Calu3 (cell line): ENCODE measurements at regions not wholly inside any gene's neighbourhood (a gene's known extent, or its start where the extent isn't known, plus 50 kb on each side); places are given as distances from the start of the nearest gene placed in this dataset.
A peak's percentile ranks its signal among the peaks of the same experiment; 100 is the strongest.

Experiments
- BruUV-seq: library from RNA; stranded (reverse); fragments of 400-500 nt; replicated peaks from 2 replicates; lab custom pipeline; 2021; lab: Mats Ljungman, UMichigan
- CTCF ChIA-PET: fragments of 300-600 bp; sonication (Branson Sonifier 250); formaldehyde crosslinking; loops from one replicate; lab custom pipeline; 2022; ENCODE audit warnings: antibody characterized with exemption; lab: Charles Lee
- DNase-seq: peaks from one replicate; pipeline ENCODE4 v3.0.0; 2022
- H3K27ac Mint-ChIP-seq: one replicate; pipeline ENCODE4 v1.8.0; 2022; ENCODE audit warnings: mixed read lengths; ENCODE audit not compliant: unreplicated experiment
- H3K27me3 Mint-ChIP-seq: one replicate; pipeline ENCODE4 v1.8.0; 2022; ENCODE audit warnings: mixed read lengths; ENCODE audit not compliant: unreplicated experiment
- H3K36me3 Mint-ChIP-seq: one replicate; pipeline ENCODE4 v1.8.0; 2022; ENCODE audit warnings: mild to moderate bottlenecking, moderate library complexity, mixed read lengths; ENCODE audit not compliant: insufficient read depth, unreplicated experiment
- H3K4me1 Mint-ChIP-seq: one replicate; pipeline ENCODE4 v1.8.0; 2022; ENCODE audit warnings: mild to moderate bottlenecking, low read depth, mixed read lengths; ENCODE audit not compliant: unreplicated experiment
- H3K4me3 Mint-ChIP-seq: one replicate; pipeline ENCODE4 v1.8.0; 2022; ENCODE audit warnings: mild to moderate bottlenecking, low read depth, moderate library complexity, mixed read lengths; ENCODE audit not compliant: unreplicated experiment
- H3K9me3 Mint-ChIP-seq: one replicate; pipeline ENCODE4 v1.8.0; 2022; ENCODE audit warnings: low read depth, mixed read lengths; ENCODE audit not compliant: unreplicated experiment
- CTCF ChIP-seq: fragments of 200-600 bp; IDR thresholded peaks from one replicate; pipeline ENCODE4 v1.8.0; 2022; ENCODE audit warnings: antibody characterized with exemption; ENCODE audit not compliant: unreplicated experiment
- intact Hi-C: fragments of 100-400 bp; cut with micrococcal nuclease; formaldehyde crosslinking; loops from one replicate; pipeline ENCODE4 v1.10.0; 2022; ENCODE audit not compliant: unreplicated experiment

GRCh38 chr18:40878371-40878770 lies 1076.7 kb upstream of the PIK3C3 start:
- Mint-ChIP-seq H3K4me1 (no peaks in the 10 kb centered on the region), H3K27ac (no peak overlapping the region), H3K4me3 (no peak overlapping the region), H3K9me3 (peaks cover 6% of the 10 kb centered on the region), H3K27me3 (no peaks in the 10 kb centered on the region), H3K36me3 (no peaks in the 10 kb centered on the region)
- intact Hi-C loops: no loop called here
- DNase-seq: no peak
- TF ChIP-seq CTCF: no peak
- CTCF ChIA-PET: no interaction called here
- BruUV-seq: no TSS peak

GRCh38 chr18:40877096-40877495 lies 1077.9 kb upstream of the PIK3C3 start:
- no peaks in the 10 kb centered on the region for H3K4me1 Mint-ChIP-seq
- H3K4me3 Mint-ChIP-seq: no peak overlapping the region
- no peak for TF ChIP-seq CTCF
- H3K9me3 Mint-ChIP-seq: peaks cover 3% of the 10 kb centered on the region
- no peak for DNase-seq
- no peaks in the 10 kb centered on the region for H3K27me3 Mint-ChIP-seq
- intact Hi-C loops: no loop called here
- H3K27ac Mint-ChIP-seq: no peak overlapping the region
- BruUV-seq: no TSS peak
- CTCF ChIA-PET: no interaction called here
- H3K36me3 Mint-ChIP-seq: no peaks in the 10 kb centered on the region

- Mint-ChIP-seq H3K27me3 (no peaks in the 10 kb centered on the region), H3K9me3 (peaks cover 7% of the 10 kb centered on the region), H3K4me3 (no peak overlapping the region), H3K27ac (peak overlapping the region; percentile 42), H3K4me1 (no peaks in the 10 kb centered on the region), H3K36me3 (no peaks in the 10 kb centered on the region)
- no peak for TF ChIP-seq CTCF
- CTCF ChIA-PET: no interaction called here
- no peak for DNase-seq
- intact Hi-C loops: no loop called here
- BruUV-seq: no TSS peak
Observed at GRCh38 chr18:40875101-40875615, 1079.9 kb upstream of the PIK3C3 start.

- Mint-ChIP-seq H3K4me1 (no peaks in the 10 kb centered on the region), H3K27me3 (no peaks in the 10 kb centered on the region), H3K4me3 (no peak overlapping the region), H3K9me3 (peaks cover 9% of the 10 kb centered on the region), H3K36me3 (no peaks in the 10 kb centered on the region), H3K27ac (peak overlapping the region; percentile 42)
- no peak for TF ChIP-seq CTCF
- intact Hi-C loops: no loop called here
- CTCF ChIA-PET: interaction anchor here (0.7 kb wide), 1 partner anchor 47 kb away, joined by 3 read pairs; no protein-coding TSS in a partner anchor
- BruUV-seq: no TSS peak
- DNase-seq: no peak
Observed at GRCh38 chr18:40874233-40874632, 1080.8 kb upstream of the PIK3C3 start.
